NCI-H748 treated with DMSO at 0.1 percent for 48 hours (cell line): ENCODE measurements at regions not wholly inside any gene's neighbourhood (a gene's known extent, or its start where the extent isn't known, plus 50 kb on each side); places are given as distances from the start of the nearest gene placed in this dataset.

Source experiments
- DNase-seq: peaks from one replicate; lab custom pipeline; 2025; lab: John Stamatoyannopoulos, UW

GRCh38 chr3:180284331-180285110, 247.8 kb upstream of the PEX5L start:
- DNase-seq = no peak

- DNase-seq = no peak
Observed at GRCh38 chr3:180287703-180288102, 251.0 kb upstream of the PEX5L start.

- DNase-seq = no peak
Observed at GRCh38 chr3:180288816-180289215, 252.1 kb upstream of the PEX5L start.

GRCh38 chr3:180290300-180290699, 253.6 kb upstream of the PEX5L start:
- no peak for DNase-seq

GRCh38 chr3:180294282-180295027, 257.7 kb upstream of the PEX5L start:
- no peak for DNase-seq

GRCh38 chr3:180295811-180296210, 259.1 kb upstream of the PEX5L start:
- DNase-seq = no peak

GRCh38 chr3:180296971-180297370, 260.2 kb upstream of the PEX5L start:
- DNase-seq = no peak

- no peak for DNase-seq
Observed at GRCh38 chr3:180306155-180306554, 269.4 kb upstream of the PEX5L start.

GRCh38 chr3:180306691-180307090, 270.0 kb upstream of the PEX5L start:
- no peak for DNase-seq

GRCh38 chr3:180311242-180311641, 274.5 kb upstream of the PEX5L start:
- no peak for DNase-seq

GRCh38 chr3:180316321-180316720, 279.6 kb upstream of the PEX5L start:
- no peak for DNase-seq

GRCh38 chr3:180319461-180319860, 282.5 kb upstream of the TTC14 start:
- no peak for DNase-seq

GRCh38 chr3:180320631-180321030, 281.3 kb upstream of the TTC14 start:
- no peak for DNase-seq

GRCh38 chr3:180321534-180321933, 280.4 kb upstream of the TTC14 start:
- no peak for DNase-seq

- DNase-seq = no peak
Observed at GRCh38 chr3:180322829-180323228, 279.1 kb upstream of the TTC14 start.

- DNase-seq = no peak
Observed at GRCh38 chr3:180324791-180325190, 277.2 kb upstream of the TTC14 start.

- no peak for DNase-seq
Observed at GRCh38 chr3:180325533-180325932, 276.4 kb upstream of the TTC14 start.

GRCh38 chr3:180325958-180326357, 276.0 kb upstream of the TTC14 start:
- DNase-seq = no peak

- DNase-seq = no peak
Observed at GRCh38 chr3:180329187-180329586, 272.8 kb upstream of the TTC14 start.

GRCh38 chr3:180329847-180330246, 272.1 kb upstream of the TTC14 start:
- DNase-seq = no peak

- DNase-seq = no peak
Observed at GRCh38 chr3:180330440-180330839, 271.5 kb upstream of the TTC14 start.

- no peak for DNase-seq
Observed at GRCh38 chr3:180332608-180333007, 269.4 kb upstream of the TTC14 start.

GRCh38 chr3:180335050-180335449, 266.9 kb upstream of the TTC14 start:
- DNase-seq = no peak

- no peak for DNase-seq
Observed at GRCh38 chr3:180340395-180340794, 261.6 kb upstream of the TTC14 start.
